ENCODE measurements at regions not wholly inside any gene's neighbourhood (a gene's known extent, or its start where the extent isn't known, plus 50 kb on each side); places are given as distances from the start of the nearest gene placed in this dataset.

- Histone ChIP-seq H3K4me2 (ENCODE audit: low read depth, low read length) (no peak overlapping the region), H3K27me3 (ENCODE audit: control insufficient read depth in 1 of 2, insufficient read depth in 2 of 2, low read length in 2 of 2) (no peaks in the 10 kb centered on the region; a peak in 1 of 5 replicates), H3K9me3 (ENCODE audit: low read length) (peaks cover 5% of the 10 kb centered on the region; the same call in 1 of the 2 replicates), H4K20me1 (ENCODE audit: insufficient read depth, low read length) (no peaks in the 10 kb centered on the region), H3K4me1 (ENCODE audit: insufficient read depth, low read length) (no peaks in the 10 kb centered on the region), H3K4me3 (replicated peaks in 1 of 3; ENCODE audit: insufficient read depth in 1 of 3, low read depth in 2 of 3, low read length in 3 of 3) (no peak overlapping the region), H3K27ac (ENCODE audit: extremely low read length, insufficient read depth, low read length) (no peak overlapping the region), H2AFZ (ENCODE audit: low read length) (no peak overlapping the region), H3K79me2 (ENCODE audit: insufficient read depth, low read length) (no peaks in the 10 kb centered on the region), H3K9ac (ENCODE audit: insufficient read depth, low read depth, low read length) (no peak overlapping the region), H3K36me3 (replicated peaks in 1 of 2; ENCODE audit: control insufficient read depth in 1 of 2, insufficient read depth in 2 of 2, low read length in 2 of 2) (no peaks in the 10 kb centered on the region)
- no peak for FAIRE-seq
- ChIA-PET CTCF (ENCODE audit: low intra/inter-chr PET ratio, low total read pairs) (no interaction called here), POLR2A (no interaction called here)
- no peak for ATAC-seq
- no peak for TF ChIP-seq TOPORS (CRISPR knock-in tag; IDR thresholded peaks at IDR 0.05)
- TF ChIP-seq ZNF672 (CRISPR knock-in tag; IDR thresholded peaks at IDR 0.05) = no peak
- no peak for TF ChIP-seq ZSCAN12 (CRISPR knock-in tag; IDR thresholded peaks at IDR 0.05)
- TF ChIP-seq ZFP36L2 (CRISPR knock-in tag; IDR thresholded peaks at IDR 0.05) = no peak
- 0 out of 2 replicates have a peak, but pooled peaks have one; percentile 16 for TF ChIP-seq BCL6 (CRISPR knock-in tag; IDR thresholded peaks at IDR 0.05)
- no peak for TF ChIP-seq LCORL (IDR thresholded peaks at IDR 0.05)
- TF ChIP-seq LCORL (CRISPR knock-in tag; IDR thresholded peaks at IDR 0.05) = no peak
- no peak for TF ChIP-seq SPEN (CRISPR knock-in tag; IDR thresholded peaks at IDR 0.05; ENCODE audit: low read depth)
- TF ChIP-seq TEAD3 (CRISPR knock-in tag; optimal IDR thresholded peaks at IDR 0.05; ENCODE audit: borderline replicate concordance) = peak; percentile 14
- TF ChIP-seq ZKSCAN5 (CRISPR knock-in tag; IDR thresholded peaks at IDR 0.05) = no peak
- TF ChIP-seq ZNF501 (CRISPR knock-in tag; IDR thresholded peaks at IDR 0.05) = no peak
- TF ChIP-seq EEA1 (CRISPR knock-in tag; IDR thresholded peaks at IDR 0.05; ENCODE audit: borderline replicate concordance) = no peak
- TF ChIP-seq ZNF138 (CRISPR knock-in tag; IDR thresholded peaks at IDR 0.05; ENCODE audit: low read depth) = no peak
- DNase-seq (ENCODE audit: low spot score) = no peak
- in situ Hi-C loops (cut with HindIII; ENCODE audit: extremely low pct_ligation_motif_present, low pct_unique_long_range_greater_than_20kb) (no loop called here), intact Hi-C loops (cut with micrococcal nuclease; ENCODE audit: unreplicated experiment) (no loop called here)
- BruUV-seq (replicated peaks) = no TSS peak
Measured at GRCh38 chr4:12573716-12574115, 910.4 kb downstream of the RAB28 start.

Measured in HepG2 (cell line).